ENCODE measurements at regions not wholly inside any gene's neighbourhood (a gene's known extent, or its start where the extent isn't known, plus 50 kb on each side); places are given as distances from the start of the nearest gene placed in this dataset.

- TF ChIP-seq SUZ12 (IDR thresholded peaks at IDR 0.05; ENCODE audit: extremely low read depth, insufficient read depth, insufficient read length) (no peak), YY1 (IDR thresholded peaks at IDR 0.05; ENCODE audit: insufficient read depth, insufficient read length) (no peak), ZNF274 (IDR thresholded peaks at IDR 0.05; ENCODE audit: low read depth, low read length) (no peak)
These were observed 357.5 kb upstream of the ID2 start for GRCh38 chr2:8324164-8324856.

Data from NT2/D1 (cell line).